ENCODE measurements at regions not wholly inside any gene's neighbourhood (a gene's known extent, or its start where the extent isn't known, plus 50 kb on each side); places are given as distances from the start of the nearest gene placed in this dataset.
"Not testable (repeated sequence)": the region's sequence is repeated elsewhere in the genome, so short reads cannot be mapped to it uniquely, and the experiment has no call there.

DNA sequence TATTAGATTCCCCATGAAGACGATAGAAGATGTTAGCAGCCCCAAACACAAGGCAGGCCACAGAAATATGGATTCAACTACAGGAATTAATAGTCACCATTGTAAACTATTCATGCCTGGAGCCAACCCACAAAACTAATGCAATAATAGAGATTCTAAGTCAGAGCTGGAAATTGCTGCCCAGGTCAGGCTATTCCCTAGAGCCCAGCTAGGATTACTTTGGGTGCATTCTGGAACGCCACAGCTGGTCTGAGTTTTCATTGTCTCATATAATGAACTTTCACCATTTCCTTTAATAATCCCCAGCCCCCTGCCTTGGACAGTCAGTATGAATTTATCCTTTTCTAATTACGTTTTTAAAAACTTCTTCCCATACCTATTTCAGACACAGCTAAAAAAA is 252.6 kb downstream of the PAPSS1 start:
- no peak for DNase-seq

DNA sequence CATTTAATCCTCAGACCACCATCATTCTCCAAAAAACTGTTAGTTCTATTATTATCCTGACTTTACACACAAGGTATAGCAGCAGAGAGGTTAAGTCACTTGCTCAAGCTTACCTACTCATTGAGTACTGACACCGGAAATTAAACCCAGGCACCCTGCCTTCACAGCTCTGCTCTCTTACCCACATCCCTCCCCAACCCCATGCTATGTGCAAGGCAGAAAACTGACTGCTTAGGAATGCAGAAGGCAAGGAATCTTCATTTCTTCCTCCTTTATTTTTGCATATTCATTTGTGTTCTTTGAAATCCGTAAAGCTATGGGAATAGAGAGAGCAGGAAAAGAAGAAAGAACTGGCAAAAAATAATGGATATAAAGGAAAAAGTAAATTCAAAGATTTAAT is 261.8 kb downstream of the PAPSS1 start:
- DNase-seq, result no peak

DNA sequence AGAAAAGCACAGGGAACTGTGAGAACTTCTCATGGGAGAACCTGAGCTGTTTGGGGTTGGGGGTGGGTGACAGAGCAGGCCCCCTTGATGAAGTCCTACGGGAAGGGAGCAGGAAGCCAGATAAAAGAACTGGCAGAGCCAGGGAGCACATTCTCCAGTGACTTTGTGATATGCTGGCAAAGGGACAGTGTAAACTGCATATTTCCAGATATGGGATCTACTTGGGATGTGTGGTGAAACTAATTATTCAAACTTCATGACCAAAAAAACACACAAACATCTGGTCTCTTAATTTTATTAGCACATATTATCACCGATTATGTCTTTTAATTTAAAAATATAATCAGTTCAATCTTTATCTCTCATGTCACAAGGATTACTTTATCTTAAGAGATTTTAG is 266.0 kb downstream of the PAPSS1 start:
- no peak for DNase-seq

DNA sequence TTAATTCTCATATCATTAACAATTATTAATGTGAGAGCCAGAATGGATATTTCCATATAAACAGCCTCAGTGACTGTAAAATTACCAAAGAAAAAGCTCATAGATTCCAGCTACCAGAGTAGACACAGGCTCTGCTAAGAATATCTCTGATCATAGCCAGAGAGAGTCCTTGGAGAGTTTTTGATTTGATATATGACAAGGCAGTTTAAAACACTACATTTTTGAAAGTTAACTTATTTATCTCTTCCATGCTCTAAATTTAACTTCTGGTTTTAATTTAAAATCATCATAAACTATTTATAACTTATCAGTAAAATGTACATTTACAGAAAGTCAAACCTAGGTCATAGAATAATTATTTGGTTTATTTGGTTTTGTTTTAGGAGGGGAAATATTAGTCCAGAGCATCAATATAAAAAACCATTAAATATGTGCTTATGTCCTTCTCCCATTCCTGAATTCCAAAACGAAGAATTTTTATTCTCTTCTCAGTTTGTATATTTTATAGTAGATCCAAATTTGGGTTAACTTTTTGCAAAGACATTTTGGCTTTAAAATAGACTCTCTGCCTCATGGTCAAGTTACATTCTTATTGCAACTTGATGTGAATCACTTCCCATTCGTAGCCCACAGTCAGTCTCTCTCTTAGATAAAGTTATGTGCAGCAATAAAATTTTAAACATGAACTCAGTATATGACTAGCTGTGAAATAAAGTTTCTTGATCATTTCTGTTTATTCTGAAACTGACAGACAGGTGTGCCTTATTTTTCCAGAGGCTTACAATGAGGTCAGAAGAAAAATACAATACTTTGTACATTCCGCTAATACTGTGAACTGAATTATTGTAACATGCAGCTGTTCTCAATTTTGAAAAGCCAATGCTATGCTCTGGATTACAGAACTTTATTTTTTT is 267.1 kb downstream of the PAPSS1 start:
- no peak for DNase-seq

DNA sequence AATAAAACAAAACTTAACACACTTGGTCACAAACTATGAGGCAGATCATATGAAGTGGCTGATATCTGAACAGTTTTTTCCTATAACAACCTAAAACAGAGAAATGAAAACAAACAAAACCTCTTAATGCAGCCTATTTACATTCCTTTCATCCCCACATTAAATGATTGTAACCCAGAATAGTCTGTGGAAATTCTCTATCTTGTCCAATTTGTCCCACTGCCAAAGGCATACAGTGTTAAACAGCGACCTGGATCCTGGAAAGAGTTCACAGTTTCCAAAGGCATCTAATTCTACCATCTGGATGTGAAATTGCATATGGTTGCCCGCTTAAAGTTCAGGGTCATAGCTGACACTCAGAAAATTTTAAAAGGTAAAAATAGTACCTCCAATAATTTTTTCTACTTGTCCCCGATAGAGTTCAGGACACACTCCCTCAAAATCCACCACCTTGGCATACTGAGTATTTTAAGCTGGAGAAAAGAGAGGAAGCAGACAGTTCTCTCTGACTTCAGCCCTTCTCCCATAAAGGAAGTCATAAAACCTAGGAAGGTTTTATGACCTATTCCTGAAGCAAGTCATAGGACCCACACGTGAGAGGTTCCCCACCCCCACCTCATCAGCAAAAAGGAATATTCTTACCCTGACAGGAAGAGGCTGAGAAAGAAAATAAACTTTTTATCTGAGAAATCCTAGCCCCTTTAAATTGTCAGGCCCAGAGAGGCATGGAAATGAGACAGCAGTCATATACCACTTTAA is 270.2 kb downstream of the PAPSS1 start:
- no peak for DNase-seq

DNA sequence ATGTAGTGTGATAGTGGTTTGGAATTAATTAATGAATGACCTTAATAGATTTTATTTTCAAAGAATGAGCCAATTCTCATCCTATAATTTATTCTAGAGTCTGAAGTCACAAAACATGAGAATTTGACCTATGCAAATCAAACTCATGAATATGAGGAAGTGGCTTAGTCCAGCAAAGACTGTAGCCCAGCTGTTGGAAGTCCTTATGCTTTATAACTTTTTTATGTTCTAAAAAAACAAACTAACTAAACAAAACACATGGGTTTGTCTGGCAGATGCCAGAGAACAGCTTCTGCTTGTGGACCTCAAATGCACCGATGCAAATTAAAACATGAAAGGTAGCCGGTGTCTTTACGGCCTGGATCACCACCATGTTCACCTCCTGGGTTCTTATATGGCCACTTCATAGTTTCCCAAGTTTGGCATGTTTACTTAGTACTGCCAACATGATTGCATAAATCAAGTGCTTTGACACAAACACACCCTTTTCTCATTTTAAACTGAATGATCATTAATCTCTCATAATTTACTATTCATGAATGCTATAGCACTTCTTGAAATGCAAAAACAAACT is 277.4 kb downstream of the PAPSS1 start:
- DNase-seq, result no peak

DNA sequence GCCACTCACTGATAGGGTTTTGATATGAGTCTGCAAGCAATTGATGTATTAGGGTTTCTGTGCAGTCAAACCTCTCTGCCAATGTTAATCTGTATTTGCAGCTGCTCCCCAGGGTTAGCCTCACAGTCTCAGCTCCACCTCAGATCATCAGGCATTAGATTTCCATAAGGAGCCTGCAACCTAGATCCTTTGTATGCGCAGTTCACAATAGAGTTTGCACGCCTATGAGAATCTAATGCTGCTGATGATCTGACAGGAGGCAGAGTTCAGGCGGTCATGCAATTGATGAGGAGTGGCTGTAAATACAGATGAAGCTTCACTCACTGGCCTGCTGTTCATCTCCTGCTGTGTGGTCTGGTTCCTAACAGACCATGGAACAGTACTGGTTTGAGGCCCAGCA is 280.6 kb downstream of the PAPSS1 start:
- DNase-seq, result no peak

DNA sequence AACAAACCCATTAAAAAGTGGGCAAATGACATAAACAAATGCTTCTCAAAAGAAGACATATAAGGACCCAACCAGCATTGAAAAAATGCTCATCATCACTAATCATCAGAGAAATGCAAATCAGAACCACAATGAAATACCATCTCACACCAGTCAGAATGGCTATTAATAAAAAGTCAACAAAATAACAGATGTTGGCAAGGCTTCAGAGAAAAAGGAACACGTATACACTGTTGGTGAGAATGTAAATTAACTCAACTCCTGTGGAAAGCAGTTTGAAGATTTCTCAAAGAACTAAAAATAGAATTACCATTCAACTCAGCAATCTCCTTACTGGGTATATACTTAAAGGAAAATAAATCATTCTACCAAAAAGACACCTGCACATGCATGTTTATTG is 283.6 kb downstream of the PAPSS1 start:
- not testable (repeated sequence) for DNase-seq

DNA sequence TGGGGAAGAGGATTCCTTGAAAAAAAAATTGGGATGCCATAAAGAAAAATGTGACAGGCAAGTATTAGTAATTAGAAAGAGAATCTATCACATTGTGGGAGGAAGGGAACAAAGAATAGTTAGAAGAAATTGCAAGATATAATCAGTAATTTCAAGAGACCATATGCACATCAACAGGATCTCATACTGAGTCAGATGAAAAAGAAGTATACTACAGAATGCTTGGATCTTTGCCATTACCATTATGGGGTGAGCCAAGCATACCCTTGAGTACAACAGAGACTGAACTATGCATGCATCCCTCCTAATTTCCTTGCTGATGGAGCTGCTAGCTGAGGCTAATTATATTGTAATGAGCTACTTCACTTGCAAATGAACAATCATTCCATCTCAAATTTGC is 287.6 kb downstream of the PAPSS1 start:
- no peak for DNase-seq

DNA sequence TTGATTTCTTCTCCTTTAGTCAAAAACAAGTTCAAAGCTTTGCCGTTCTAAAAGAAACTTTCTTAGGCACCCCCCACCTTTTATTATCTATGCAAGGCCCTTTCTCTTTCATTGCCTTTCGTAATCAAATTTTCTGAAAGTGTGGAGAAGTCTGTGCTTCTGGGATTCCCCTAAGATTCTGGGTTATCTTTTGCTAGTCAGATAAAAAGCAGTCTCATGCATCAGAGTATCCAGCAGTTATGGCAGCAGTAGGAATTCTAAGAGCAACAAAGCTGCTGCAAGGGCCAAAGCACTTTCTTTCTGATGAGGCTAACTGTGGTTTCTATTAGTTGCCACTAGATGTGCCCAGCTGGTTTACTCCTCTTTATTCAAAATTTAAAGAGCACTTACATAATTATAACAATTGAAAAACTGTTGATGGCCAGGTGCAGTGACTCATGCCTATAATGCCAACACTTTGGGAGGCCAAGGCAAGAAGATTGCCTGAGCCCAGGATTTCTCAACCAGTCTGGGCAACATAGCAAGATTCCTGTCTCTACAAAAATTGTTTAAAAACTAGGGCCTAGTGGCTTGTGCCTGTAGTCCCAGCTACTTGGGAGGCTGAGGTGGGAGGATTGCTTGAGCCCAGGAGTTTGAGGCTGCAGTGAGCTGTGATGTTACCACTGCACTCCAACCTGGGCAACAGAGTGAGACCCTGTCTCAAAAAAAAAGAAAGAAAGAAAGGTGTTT is 296.2 kb downstream of the PAPSS1 start:
- no peak for DNase-seq

DNA sequence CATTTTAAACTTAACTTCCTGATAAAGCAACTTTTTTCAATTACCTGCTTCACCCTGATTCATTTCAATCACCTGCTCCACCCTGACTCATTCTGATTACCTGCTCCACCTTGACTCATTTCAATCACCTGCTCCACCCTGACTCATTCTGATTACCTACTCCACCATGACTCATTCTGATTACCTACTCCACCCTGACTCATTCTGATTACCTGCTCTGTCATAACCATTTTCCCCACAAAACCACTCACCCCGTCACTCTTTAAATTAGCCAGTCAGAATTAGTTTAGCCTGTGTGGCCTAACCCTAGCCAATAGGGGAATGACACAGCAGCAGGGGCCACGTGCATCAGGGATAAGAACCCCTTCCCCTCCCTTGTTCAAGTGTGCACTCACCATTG is 300.5 kb downstream of the PAPSS1 start:
- DNase-seq, result not testable (repeated sequence)

DNA sequence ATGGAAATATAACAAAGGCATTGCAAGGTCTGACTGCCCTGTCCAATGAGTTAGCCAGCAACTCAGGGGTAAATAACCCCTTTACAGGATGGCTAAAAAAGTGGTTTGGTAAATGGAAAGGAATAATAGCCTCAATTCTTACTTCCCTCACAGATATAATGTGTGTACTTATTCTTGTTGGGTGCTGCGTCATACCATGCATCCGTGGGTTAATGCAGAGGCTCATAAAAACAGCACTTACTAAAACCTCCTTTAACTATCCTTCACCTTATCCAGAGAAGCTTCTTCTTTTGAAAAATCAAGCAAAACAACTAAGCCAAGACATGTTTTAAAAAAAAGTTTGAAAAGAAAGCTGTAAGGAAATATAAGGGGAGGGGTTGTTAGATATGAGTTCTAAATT is 301.0 kb downstream of the PAPSS1 start:
- no peak for DNase-seq

DNA sequence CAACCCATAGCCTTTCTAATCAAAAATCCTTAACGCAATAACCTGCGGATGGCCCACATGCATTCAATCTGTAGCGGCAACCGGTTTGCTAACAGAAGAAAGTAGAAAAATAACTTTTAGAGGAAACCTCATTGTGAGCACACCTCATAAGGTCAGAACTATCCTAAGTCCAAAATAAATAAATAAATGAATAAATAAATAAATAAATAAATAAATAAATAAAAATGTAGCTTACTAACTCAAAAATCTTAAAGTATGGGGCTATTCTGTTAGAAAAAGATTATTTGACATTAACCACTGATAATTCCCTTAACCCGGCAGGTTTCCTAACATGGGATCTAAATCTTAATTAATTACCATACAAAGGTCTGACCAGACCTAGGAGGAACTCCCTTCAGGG is 304.5 kb downstream of the PAPSS1 start:
- DNase-seq, result not testable (repeated sequence)

DNA sequence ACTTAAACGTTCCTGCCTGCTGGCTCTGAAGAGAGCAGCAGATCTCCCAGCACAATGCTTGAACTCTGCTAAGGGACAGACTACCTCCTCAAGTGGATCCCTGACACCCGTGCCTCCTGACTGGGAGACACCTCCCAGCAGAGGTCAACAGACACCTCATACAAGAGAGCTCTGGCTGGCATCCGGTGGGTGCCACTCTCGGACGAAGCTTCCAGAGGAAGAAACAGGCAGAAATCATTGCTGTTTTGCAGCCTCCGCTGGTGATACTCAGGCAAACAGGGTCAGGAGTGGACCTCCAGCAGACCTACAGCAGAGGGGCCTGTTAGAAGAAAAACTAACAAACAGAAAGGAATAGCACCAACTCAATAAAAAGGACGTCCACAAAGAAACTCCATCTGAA is 310.2 kb downstream of the PAPSS1 start:
- DNase-seq, result not testable (repeated sequence)

DNA sequence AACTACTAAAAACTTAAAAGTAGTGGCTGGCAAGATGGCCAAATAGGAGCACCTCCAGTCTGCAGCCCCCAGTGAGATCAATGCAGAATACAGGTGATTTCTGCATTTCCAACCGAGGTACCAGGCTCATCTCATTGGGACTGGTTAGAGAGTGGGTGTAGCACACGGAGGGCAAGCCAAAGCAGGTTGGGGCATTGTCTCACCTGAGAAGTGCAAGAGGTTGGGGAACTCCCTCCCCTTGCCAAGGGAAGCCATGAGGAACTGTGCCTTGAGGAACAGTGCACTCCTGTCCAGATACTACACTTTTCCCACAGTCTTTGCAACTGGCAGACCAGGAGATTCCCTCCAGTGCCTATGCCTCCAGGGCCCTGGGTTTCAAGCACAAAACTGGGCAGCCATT is 311.1 kb downstream of the PAPSS1 start:
- no peak for DNase-seq

DNA sequence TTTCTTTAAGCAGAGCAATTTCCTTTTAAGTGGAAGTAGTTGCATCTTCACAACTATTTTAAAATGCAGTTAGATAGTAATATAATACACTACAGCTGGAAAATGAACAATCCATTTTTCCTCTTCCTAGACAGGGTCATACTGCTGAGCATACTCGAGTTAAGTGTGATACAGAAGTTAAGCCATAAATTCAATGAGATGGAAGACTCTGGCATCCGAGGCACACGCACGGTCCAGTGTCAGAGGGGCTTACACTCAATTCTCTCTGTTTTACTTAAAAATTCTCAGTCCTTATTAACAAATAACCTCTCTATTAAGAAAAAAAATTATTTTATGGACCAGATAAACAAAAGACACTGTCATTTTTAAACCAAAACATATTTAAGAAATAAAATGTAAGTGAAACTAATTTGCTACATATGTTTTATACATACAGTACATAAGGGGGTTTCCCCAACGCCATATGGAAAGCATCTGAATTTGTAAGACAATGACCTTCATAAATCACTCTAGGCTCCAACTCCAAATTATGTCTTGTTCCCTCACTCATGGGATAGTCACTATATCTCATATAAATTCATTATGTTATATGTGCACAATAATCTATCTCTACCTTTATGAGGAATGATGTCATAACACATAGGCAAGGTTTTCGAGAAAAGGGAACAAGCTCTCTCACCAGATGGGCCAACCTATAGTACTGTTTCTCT is 315.3 kb downstream of the PAPSS1 start:
- no peak for DNase-seq

DNA sequence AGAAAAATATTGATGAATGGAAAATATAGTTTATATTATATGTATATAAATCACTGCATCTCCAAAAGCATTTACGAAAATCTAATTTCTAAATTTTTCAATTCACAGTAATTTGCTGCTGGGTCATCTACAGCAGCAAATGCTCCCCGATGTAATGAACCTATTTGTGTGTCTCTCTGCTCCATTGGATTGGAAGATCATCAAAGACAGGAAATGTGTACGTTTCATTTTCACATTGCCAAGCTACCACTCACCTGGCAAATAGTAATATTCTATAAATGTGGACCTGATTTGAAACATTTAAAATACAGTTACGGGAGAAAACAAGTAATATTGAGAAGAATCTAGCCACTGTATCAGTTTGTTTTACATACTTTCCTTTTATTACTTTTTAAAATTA is 317.7 kb downstream of the PAPSS1 start:
- no peak for DNase-seq

DNA sequence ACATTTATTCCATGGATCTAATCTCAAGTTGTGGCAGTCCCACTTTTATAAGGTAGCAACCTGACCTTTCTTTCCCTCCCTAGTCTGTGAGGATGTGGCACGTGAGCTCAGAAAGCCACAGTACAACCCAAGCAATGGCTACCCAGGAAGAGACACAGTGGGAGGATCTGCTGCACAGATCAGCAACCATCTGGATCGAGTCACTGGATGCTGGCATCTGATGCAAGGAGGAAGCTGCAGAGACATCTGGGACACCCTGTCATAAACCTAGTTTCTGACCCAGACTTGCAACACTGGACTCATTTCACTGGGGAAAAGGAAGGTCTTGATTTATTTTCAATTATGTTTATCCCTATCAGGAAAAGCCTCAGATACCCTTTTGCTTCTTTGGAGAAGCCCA is 327.1 kb downstream of the PAPSS1 start:
- DNase-seq, result no peak

DNA sequence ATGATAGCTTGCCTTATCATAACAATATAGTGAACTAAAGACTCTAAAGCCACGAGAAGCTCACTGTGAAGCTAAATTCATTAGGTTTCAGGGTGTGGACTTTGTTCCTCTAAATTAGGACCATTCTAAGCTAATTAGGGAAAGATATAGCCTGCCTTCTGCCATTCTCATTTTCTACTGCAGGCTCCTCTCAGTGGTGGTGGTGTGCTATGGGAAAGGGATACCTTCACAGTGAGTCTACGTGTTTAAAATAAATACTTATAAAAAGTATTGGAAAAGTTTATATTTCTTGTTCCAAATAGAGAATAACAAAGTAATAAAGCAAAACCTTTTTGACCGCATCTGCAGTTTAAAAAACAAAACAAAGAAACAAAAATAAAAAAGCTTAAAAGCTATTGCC is 327.7 kb downstream of the PAPSS1 start:
- no peak for DNase-seq

DNA sequence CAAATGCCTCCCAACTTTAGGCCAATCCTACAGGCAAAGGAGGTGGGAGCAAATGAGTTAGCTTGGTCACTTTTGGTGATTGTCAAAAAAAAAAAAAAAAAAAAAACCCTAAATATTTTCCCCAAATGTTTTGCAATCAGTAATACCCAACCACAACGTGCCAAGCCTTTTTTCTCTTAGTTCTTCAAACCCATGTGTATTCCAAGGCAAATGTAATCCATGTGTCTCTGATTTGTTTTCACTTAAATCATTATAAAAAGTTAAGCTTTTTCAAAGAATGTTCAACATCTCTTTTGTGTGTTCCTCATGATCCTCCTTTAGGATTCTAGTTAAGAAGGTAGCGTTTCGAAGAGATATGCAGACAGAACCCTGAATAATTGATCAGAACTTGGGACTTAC is 328.4 kb downstream of the PAPSS1 start:
- no peak for DNase-seq

DNA sequence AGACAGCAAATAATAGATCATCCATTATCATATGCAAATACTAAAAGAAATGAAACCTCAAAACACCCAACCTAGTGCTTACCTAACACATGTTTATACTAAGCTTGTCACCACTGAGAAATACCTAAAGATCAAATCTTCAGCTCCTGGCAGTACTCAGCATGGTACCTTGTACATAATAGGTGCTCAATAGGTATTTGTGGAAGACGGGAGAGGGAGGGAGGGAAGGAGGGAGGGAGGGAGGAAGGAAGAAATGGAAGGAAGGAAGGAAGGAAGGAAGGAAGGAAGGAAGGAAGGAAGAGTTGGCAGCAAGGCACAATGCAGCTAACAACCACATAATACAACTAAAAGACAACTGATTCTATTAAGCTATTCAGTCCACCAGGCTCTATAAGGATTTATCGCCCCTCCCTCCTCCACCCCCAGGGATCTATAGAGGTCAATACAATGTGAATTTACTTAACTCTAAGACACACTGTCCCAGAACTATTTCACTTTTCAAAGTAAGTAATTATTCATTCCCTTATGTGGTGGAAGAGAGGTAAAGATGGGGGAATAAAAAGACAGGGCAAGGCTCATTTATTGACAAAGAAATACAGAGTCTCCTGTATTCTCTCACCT is 328.9 kb downstream of the PAPSS1 start:
- no peak for DNase-seq

DNA sequence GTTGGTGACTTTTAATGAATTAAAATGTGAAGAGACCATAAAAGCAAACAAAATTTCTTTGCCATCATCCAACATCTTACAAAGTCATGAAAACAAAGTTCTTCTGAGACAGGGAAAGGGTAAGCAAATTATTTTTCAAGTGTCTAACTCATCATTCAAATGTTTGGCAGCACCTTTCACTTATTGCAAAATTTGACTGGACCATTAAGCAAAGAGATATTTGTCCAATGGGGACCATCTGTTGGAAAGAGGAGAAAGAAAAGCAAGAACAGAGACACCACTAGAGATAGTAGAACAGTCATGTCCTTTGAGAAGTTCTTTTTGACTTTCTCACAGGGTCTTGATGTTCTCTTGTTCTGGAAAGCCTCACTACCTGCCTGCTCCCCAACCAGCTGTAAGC is 330.1 kb downstream of the PAPSS1 start:
- DNase-seq, result no peak
